Vagina (tissue), 2 donors: ENCODE measurements at regions not wholly inside any gene's neighbourhood (a gene's known extent, or its start where the extent isn't known, plus 50 kb on each side); places are given as distances from the start of the nearest gene placed in this dataset.

Experiments
- POLR2AphosphoS5 ChIP-seq, 2 donors: sonication (generic); formaldehyde crosslinking; IDR thresholded peaks; one replicate each; pipeline ENCODE4 v1.9.0; 2017; ENCODE audit warnings: antibody characterized with exemption in 2 of 2, mild to moderate bottlenecking in 2 of 2, low read depth in 1 of 2; ENCODE audit not compliant: insufficient read depth in 1 of 2
- TF ChIP-seq, protein P1 (sequence below), 3 experiments: fragments of 450-650 bp in 2 of 3; fragments of 200-600 bp in 1 of 3; sonication (generic) in 1 of 3; IDR thresholded peaks; one replicate each; pipeline ENCODE4 v1.5.1; 2017 to 2019; ENCODE audit warnings: antibody characterized with exemption in 3 of 3, mild to moderate bottlenecking in 2 of 3, moderate library complexity in 2 of 3

DNA sequence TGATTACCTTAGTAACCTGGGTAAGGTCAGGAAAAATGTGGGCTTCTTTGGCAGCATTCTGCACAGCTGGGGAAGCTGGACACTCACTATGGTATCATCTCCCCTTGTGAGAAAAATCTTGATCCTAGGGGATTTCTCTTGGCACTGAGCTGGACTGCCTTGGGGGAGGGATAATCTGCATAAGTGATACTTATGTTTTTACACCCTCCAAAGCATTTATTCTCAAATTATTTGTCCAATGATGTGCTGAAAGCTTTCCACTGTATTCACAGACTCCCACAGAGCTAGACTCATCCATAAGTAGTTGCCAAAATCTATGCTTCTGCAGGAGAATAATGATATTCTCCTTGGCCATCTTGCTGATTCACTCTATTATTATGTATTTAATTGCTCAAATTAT lies 121.5 kb upstream of the CNR1 start:
- TF ChIP-seq, protein P1, sequence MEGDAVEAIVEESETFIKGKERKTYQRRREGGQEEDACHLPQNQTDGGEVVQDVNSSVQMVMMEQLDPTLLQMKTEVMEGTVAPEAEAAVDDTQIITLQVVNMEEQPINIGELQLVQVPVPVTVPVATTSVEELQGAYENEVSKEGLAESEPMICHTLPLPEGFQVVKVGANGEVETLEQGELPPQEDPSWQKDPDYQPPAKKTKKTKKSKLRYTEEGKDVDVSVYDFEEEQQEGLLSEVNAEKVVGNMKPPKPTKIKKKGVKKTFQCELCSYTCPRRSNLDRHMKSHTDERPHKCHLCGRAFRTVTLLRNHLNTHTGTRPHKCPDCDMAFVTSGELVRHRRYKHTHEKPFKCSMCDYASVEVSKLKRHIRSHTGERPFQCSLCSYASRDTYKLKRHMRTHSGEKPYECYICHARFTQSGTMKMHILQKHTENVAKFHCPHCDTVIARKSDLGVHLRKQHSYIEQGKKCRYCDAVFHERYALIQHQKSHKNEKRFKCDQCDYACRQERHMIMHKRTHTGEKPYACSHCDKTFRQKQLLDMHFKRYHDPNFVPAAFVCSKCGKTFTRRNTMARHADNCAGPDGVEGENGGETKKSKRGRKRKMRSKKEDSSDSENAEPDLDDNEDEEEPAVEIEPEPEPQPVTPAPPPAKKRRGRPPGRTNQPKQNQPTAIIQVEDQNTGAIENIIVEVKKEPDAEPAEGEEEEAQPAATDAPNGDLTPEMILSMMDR (IDR thresholded peaks at IDR 0.05): no peak
- TF ChIP-seq POLR2AphosphoS5 (IDR thresholded peaks at IDR 0.05; ENCODE audit: insufficient read depth in 1 of 2, low read depth in 1 of 2): no peak
